ENCODE measurements at regions not wholly inside any gene's neighbourhood (a gene's known extent, or its start where the extent isn't known, plus 50 kb on each side); places are given as distances from the start of the nearest gene placed in this dataset.

GRCh38 chr6:71119560-71119959, 162.7 kb upstream of the B3GAT2 start:
- no peak overlapping the region for H3K14ac ChIP-seq (ENCODE audit: low read length in 2 of 2)
- peaks cover 16% of the 10 kb centered on the region for H3K9me3 ChIP-seq (ENCODE audit: control insufficient read depth, low read length)
- no peak overlapping the region for H3K4ac ChIP-seq (ENCODE audit: low read depth in 1 of 2, low read length in 2 of 2)
- no peak overlapping the region for H2BK15ac ChIP-seq (ENCODE audit: low read depth, poor library complexity, severe bottlenecking)
- no peak overlapping the region for H4K8ac ChIP-seq (ENCODE audit: low read length)
- no peaks in the 10 kb centered on the region for H3K79me1 ChIP-seq (replicated peaks; ENCODE audit: low read length, poor library complexity, severe bottlenecking)
- H2BK12ac ChIP-seq (ENCODE audit: low read length in 2 of 2), result no peak overlapping the region
- H3K4me1 ChIP-seq (ENCODE audit: control insufficient read depth, insufficient read depth, low read depth, low read length), result no peaks in the 10 kb centered on the region
- H3K9ac ChIP-seq (ENCODE audit: low read length), result no peak overlapping the region
- H3K36me3 ChIP-seq (ENCODE audit: control insufficient read depth in 1 of 2, insufficient read depth in 2 of 2, low read depth in 1 of 2, low read length in 2 of 2), result no peaks in the 10 kb centered on the region
- H3K4me2 ChIP-seq (ENCODE audit: low read length, poor library complexity, severe bottlenecking), result no peak overlapping the region
- no peak overlapping the region for H2AK5ac ChIP-seq (ENCODE audit: low read length, severe bottlenecking)
- H3K18ac ChIP-seq (ENCODE audit: low read depth in 1 of 2, low read length in 2 of 2), result no peak overlapping the region
- H2BK5ac ChIP-seq (ENCODE audit: low read depth, low read length, poor library complexity, severe bottlenecking), result no peak overlapping the region
- no peak overlapping the region for H4K91ac ChIP-seq (ENCODE audit: low read length)
- no peak overlapping the region for H2AFZ ChIP-seq (ENCODE audit: low read depth, low read length)
- no CpG with 5 or more reads among the region's 1 CpG for WGBS
- H3K27me3 ChIP-seq (ENCODE audit: control insufficient read depth in 1 of 2, insufficient read depth in 1 of 2, low read length in 2 of 2), result no peaks in the 10 kb centered on the region
- no peak overlapping the region for H3K4me3 ChIP-seq (ENCODE audit: insufficient read depth in 1 of 2, low read depth in 1 of 2, low read length in 2 of 2)
- H2BK120ac ChIP-seq (ENCODE audit: low read depth, low read length), result no peak overlapping the region
- DNase-seq, result no peak
- no peak overlapping the region for H3K23ac ChIP-seq (ENCODE audit: low read length in 2 of 2)
- H3K27ac ChIP-seq (ENCODE audit: low read length, poor library complexity, severe bottlenecking), result no peak overlapping the region

- 33% methylated on average over 1 of the region's 1 CpG for WGBS
- peak; percentile 60 for DNase-seq
- H2BK15ac ChIP-seq (ENCODE audit: low read depth, poor library complexity, severe bottlenecking), result no peak overlapping the region
Observed at GRCh38 chr6:71123051-71123450, 165.6 kb upstream of the OGFRL1 start.

GRCh38 chr6:71124340-71124739, 164.3 kb upstream of the OGFRL1 start:
- no peak for DNase-seq
- H2AFZ ChIP-seq (ENCODE audit: low read depth, low read length), result no peak overlapping the region
- no peak overlapping the region for H3K9ac ChIP-seq (ENCODE audit: low read length)
- no peak overlapping the region for H3K14ac ChIP-seq (ENCODE audit: low read length in 2 of 2)
- WGBS, result 15% methylated on average over 1 of the region's 3 CpGs
- H2BK120ac ChIP-seq (ENCODE audit: low read depth, low read length), result no peak overlapping the region
- H2BK12ac ChIP-seq (ENCODE audit: low read length in 2 of 2), result no peak overlapping the region
- H2BK5ac ChIP-seq (ENCODE audit: low read depth, low read length, poor library complexity, severe bottlenecking), result no peak overlapping the region
- peak overlapping the region; percentile 87 for H3K27ac ChIP-seq (ENCODE audit: low read length, poor library complexity, severe bottlenecking)
- H4K8ac ChIP-seq (ENCODE audit: low read length), result no peak overlapping the region
- H3K4me1 ChIP-seq (ENCODE audit: control insufficient read depth, insufficient read depth, low read depth, low read length), result peaks cover 2% of the 10 kb centered on the region
- no peak overlapping the region for H3K18ac ChIP-seq (ENCODE audit: low read depth in 1 of 2, low read length in 2 of 2)
- no peak overlapping the region for H4K91ac ChIP-seq (ENCODE audit: low read length)
- H3K36me3 ChIP-seq (ENCODE audit: control insufficient read depth in 1 of 2, insufficient read depth in 2 of 2, low read depth in 1 of 2, low read length in 2 of 2), result no peaks in the 10 kb centered on the region
- no peaks in the 10 kb centered on the region for H3K27me3 ChIP-seq (ENCODE audit: control insufficient read depth in 1 of 2, insufficient read depth in 1 of 2, low read length in 2 of 2)
- H3K4ac ChIP-seq (ENCODE audit: low read depth in 1 of 2, low read length in 2 of 2), result no peak overlapping the region
- no peak overlapping the region for H3K23ac ChIP-seq (ENCODE audit: low read length in 2 of 2)
- H3K4me3 ChIP-seq (ENCODE audit: insufficient read depth in 1 of 2, low read depth in 1 of 2, low read length in 2 of 2), result no peak overlapping the region
- no peak overlapping the region for H2BK15ac ChIP-seq (ENCODE audit: low read depth, poor library complexity, severe bottlenecking)
- no peak overlapping the region for H3K4me2 ChIP-seq (ENCODE audit: low read length, poor library complexity, severe bottlenecking)
- no peaks in the 10 kb centered on the region for H3K79me1 ChIP-seq (replicated peaks; ENCODE audit: low read length, poor library complexity, severe bottlenecking)
- peaks cover 14% of the 10 kb centered on the region for H3K9me3 ChIP-seq (ENCODE audit: control insufficient read depth, low read length)
- H2AK5ac ChIP-seq (ENCODE audit: low read length, severe bottlenecking), result no peak overlapping the region

More at GRCh38 chr6:71123051-71123450, 165.6 kb upstream of the OGFRL1 start:
- Histone ChIP-seq H3K14ac (ENCODE audit: low read length in 2 of 2) (no peak overlapping the region), H3K4me3 (ENCODE audit: insufficient read depth in 1 of 2, low read depth in 1 of 2, low read length in 2 of 2) (no peak overlapping the region), H4K8ac (ENCODE audit: low read length) (no peak overlapping the region), H4K91ac (ENCODE audit: low read length) (no peak overlapping the region), H3K9ac (ENCODE audit: low read length) (no peak overlapping the region), H3K4me1 (ENCODE audit: control insufficient read depth, insufficient read depth, low read depth, low read length) (peaks cover 2% of the 10 kb centered on the region), H3K4ac (ENCODE audit: low read depth in 1 of 2, low read length in 2 of 2) (peak overlapping the region in 1 of 2 experiments; percentile 60), H2AK5ac (ENCODE audit: low read length, severe bottlenecking) (peak overlapping the region; percentile 10), H3K23ac (ENCODE audit: low read length in 2 of 2) (no peak overlapping the region), H2BK12ac (ENCODE audit: low read length in 2 of 2) (no peak overlapping the region), H2BK5ac (ENCODE audit: low read depth, low read length, poor library complexity, severe bottlenecking) (peak overlapping the region; percentile 51), H3K27ac (ENCODE audit: low read length, poor library complexity, severe bottlenecking) (peak overlapping the region; percentile 80), H3K18ac (ENCODE audit: low read depth in 1 of 2, low read length in 2 of 2) (no peak overlapping the region), H3K79me1 (replicated peaks; ENCODE audit: low read length, poor library complexity, severe bottlenecking) (no peaks in the 10 kb centered on the region), H3K4me2 (ENCODE audit: low read length, poor library complexity, severe bottlenecking) (no peak overlapping the region), H2AFZ (ENCODE audit: low read depth, low read length) (no peak overlapping the region), H3K9me3 (ENCODE audit: control insufficient read depth, low read length) (peaks cover 20% of the 10 kb centered on the region), H3K27me3 (ENCODE audit: control insufficient read depth in 1 of 2, insufficient read depth in 1 of 2, low read length in 2 of 2) (no peaks in the 10 kb centered on the region), H3K36me3 (ENCODE audit: control insufficient read depth in 1 of 2, insufficient read depth in 2 of 2, low read depth in 1 of 2, low read length in 2 of 2) (no peaks in the 10 kb centered on the region), H2BK120ac (ENCODE audit: low read depth, low read length) (peak overlapping the region; percentile 2)

GRCh38 chr6:71125216-71125615, 163.4 kb upstream of the OGFRL1 start:
- Histone ChIP-seq H4K8ac (ENCODE audit: low read length) (no peak overlapping the region), H3K18ac (ENCODE audit: low read depth in 1 of 2, low read length in 2 of 2) (no peak overlapping the region), H3K9me3 (ENCODE audit: control insufficient read depth, low read length) (peaks cover 7% of the 10 kb centered on the region), H3K4ac (ENCODE audit: low read depth in 1 of 2, low read length in 2 of 2) (no peak overlapping the region), H2BK15ac (ENCODE audit: low read depth, poor library complexity, severe bottlenecking) (no peak overlapping the region), H3K36me3 (ENCODE audit: control insufficient read depth in 1 of 2, insufficient read depth in 2 of 2, low read depth in 1 of 2, low read length in 2 of 2) (no peaks in the 10 kb centered on the region), H2BK120ac (ENCODE audit: low read depth, low read length) (no peak overlapping the region), H3K23ac (ENCODE audit: low read length in 2 of 2) (no peak overlapping the region), H3K4me3 (ENCODE audit: insufficient read depth in 1 of 2, low read depth in 1 of 2, low read length in 2 of 2) (no peak overlapping the region), H2BK5ac (ENCODE audit: low read depth, low read length, poor library complexity, severe bottlenecking) (no peak overlapping the region), H3K9ac (ENCODE audit: low read length) (no peak overlapping the region), H3K14ac (ENCODE audit: low read length in 2 of 2) (no peak overlapping the region), H4K91ac (ENCODE audit: low read length) (no peak overlapping the region), H3K4me1 (ENCODE audit: control insufficient read depth, insufficient read depth, low read depth, low read length) (peaks cover 2% of the 10 kb centered on the region), H3K27ac (ENCODE audit: low read length, poor library complexity, severe bottlenecking) (peak overlapping the region; percentile 87), H3K4me2 (ENCODE audit: low read length, poor library complexity, severe bottlenecking) (no peak overlapping the region), H2AFZ (ENCODE audit: low read depth, low read length) (no peak overlapping the region), H3K79me1 (replicated peaks; ENCODE audit: low read length, poor library complexity, severe bottlenecking) (no peaks in the 10 kb centered on the region), H2AK5ac (ENCODE audit: low read length, severe bottlenecking) (peak overlapping the region; percentile 75), H2BK12ac (ENCODE audit: low read length in 2 of 2) (no peak overlapping the region), H3K27me3 (ENCODE audit: control insufficient read depth in 1 of 2, insufficient read depth in 1 of 2, low read length in 2 of 2) (no peaks in the 10 kb centered on the region)
- no peak for DNase-seq

Data from mesenchymal stem cell (in vitro differentiated cells and primary cell).